Loucy (cell line): ENCODE measurements at regions not wholly inside any gene's neighbourhood (a gene's known extent, or its start where the extent isn't known, plus 50 kb on each side); places are given as distances from the start of the nearest gene placed in this dataset.

ENCODE experiments used
- CTCF ChIP-seq: fragments of 200-600 bp; sonication (generic); conservative IDR thresholded peaks from 2 replicates; pipeline ENCODE4 v1.5.1; 2014; ENCODE audit warnings: mild to moderate bottlenecking, antibody characterized with exemption, low read length
- EZH2phosphoT487 ChIP-seq: fragments of 200-600 bp; IDR thresholded peaks from 2 replicates; pipeline ENCODE4 v1.6.1; 2018; ENCODE audit warnings: antibody characterized with exemption, mild to moderate bottlenecking, moderate library complexity, borderline replicate concordance

- TF ChIP-seq CTCF: peak; percentile 40
- no peak for TF ChIP-seq EZH2phosphoT487
These were observed 801.5 kb upstream of the SPRY2 start for GRCh38 chr13:81142306-81142999.
